ENCODE measurements at regions not wholly inside any gene's neighbourhood (a gene's known extent, or its start where the extent isn't known, plus 50 kb on each side); places are given as distances from the start of the nearest gene placed in this dataset.
"Not testable (repeated sequence)": the region's sequence is repeated elsewhere in the genome, so short reads cannot be mapped to it uniquely, and the experiment has no call there.

DNA sequence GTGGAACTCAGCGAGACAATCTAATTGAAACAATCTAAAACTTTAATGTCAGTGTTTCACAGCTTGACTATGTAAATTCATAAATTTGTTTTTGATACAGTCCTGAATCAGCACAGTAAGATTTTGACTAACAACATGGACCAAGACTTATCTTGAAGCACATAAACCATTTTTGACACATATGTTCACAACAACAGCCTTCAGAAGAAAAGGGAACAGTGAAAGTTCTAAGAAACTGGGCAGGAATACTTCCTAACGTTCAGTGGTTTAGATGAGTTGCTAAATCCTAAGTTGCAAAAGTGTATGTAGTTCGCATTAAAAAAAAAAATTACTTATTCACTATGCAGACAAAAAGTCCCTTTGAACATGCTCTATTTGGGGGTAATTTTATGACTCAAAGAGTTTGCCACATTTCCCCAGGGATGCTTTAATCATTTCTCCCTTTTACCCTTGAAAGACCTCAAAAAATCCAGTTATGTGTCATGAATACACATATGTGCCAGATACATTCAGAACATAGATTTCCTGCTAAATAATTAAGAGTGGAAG lies 120.2 kb downstream of the MRPL39 start:
- H3K36me3 ChIP-seq (ENCODE audit: low read depth): no peaks in the 10 kb centered on the region
- H3K4me2 ChIP-seq (ENCODE audit: unreplicated experiment): no peak overlapping the region
- H3K27me3 ChIP-seq (replicated peaks; ENCODE audit: insufficient read depth): no peaks in the 10 kb centered on the region
- no peak overlapping the region for H3K4me3 ChIP-seq
- H4K20me1 ChIP-seq (ENCODE audit: insufficient read depth): no peaks in the 10 kb centered on the region
- H3F3A ChIP-seq (ENCODE audit: insufficient read depth): no peaks in the 10 kb centered on the region
- H3K9me3 ChIP-seq (ENCODE audit: low read depth): no peaks in the 10 kb centered on the region
- H3K9me2 ChIP-seq (ENCODE audit: insufficient read depth): no peaks in the 10 kb centered on the region
- H3K4me1 ChIP-seq (ENCODE audit: insufficient read depth): no peaks in the 10 kb centered on the region
- H3K9ac ChIP-seq: no peak overlapping the region
- TF ChIP-seq EZH2 (IDR thresholded peaks at IDR 0.05; ENCODE audit: insufficient read depth, poor library complexity, severe bottlenecking) (no peak), EZH2phosphoT487 (IDR thresholded peaks at IDR 0.05; ENCODE audit: insufficient read depth, low read depth) (no peak)
- WGBS, 2 experiments (ENCODE audit: low coverage in 1 of 2, low lambda C conversion rate in 2 of 2, missing lambda C conversion rate in 2 of 2): 33 to 37% methylated on average over 3 of the region's 3 CpGs
- peak; percentile 34 for DNase-seq
- in situ Hi-C loops (cut with MboI): no loop called here
- H2AFZ ChIP-seq: no peak overlapping the region
- H3K27ac ChIP-seq: no peak overlapping the region
- H3K79me2 ChIP-seq (ENCODE audit: insufficient read depth): no peaks in the 10 kb centered on the region

DNA sequence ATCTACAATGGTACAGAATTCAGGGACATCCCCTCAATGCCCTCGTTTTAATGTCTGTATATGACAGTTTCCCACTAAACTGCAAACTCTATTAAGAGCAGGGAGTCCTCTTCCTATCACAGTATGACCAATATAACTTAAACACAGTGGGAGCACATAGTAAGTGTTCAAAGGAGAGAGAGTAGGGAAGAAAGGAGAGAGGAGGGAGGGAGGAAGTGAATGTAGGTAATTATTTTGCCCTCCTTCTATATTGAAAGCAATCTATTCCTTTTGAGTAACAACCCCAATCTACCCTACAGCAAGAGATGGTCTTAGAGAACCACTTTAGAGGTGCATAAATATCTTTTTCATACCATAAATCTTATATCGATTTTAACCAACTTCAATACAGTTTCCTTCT lies 121.4 kb downstream of the MRPL39 start:
- H2AFZ ChIP-seq: no peak overlapping the region
- no peaks in the 10 kb centered on the region for H3F3A ChIP-seq (ENCODE audit: insufficient read depth)
- no peak for DNase-seq
- H3K27ac ChIP-seq: no peak overlapping the region
- H3K4me3 ChIP-seq: no peak overlapping the region
- in situ Hi-C loops (cut with MboI): no loop called here
- no peaks in the 10 kb centered on the region for H3K9me2 ChIP-seq (ENCODE audit: insufficient read depth)
- H3K36me3 ChIP-seq (ENCODE audit: low read depth): no peaks in the 10 kb centered on the region
- TF ChIP-seq EZH2phosphoT487 (IDR thresholded peaks at IDR 0.05; ENCODE audit: insufficient read depth, low read depth) (no peak), EZH2 (IDR thresholded peaks at IDR 0.05; ENCODE audit: insufficient read depth, poor library complexity, severe bottlenecking) (no peak)
- H3K27me3 ChIP-seq (replicated peaks; ENCODE audit: insufficient read depth): no peaks in the 10 kb centered on the region
- H4K20me1 ChIP-seq (ENCODE audit: insufficient read depth): no peaks in the 10 kb centered on the region
- no peaks in the 10 kb centered on the region for H3K4me1 ChIP-seq (ENCODE audit: insufficient read depth)
- H3K9ac ChIP-seq: no peak overlapping the region
- H3K4me2 ChIP-seq (ENCODE audit: unreplicated experiment): no peak overlapping the region
- H3K9me3 ChIP-seq (ENCODE audit: low read depth): no peaks in the 10 kb centered on the region
- H3K79me2 ChIP-seq (ENCODE audit: insufficient read depth): no peaks in the 10 kb centered on the region
- 41 to 45% methylated on average over 2 of the region's 2 CpGs for WGBS, 2 experiments (ENCODE audit: low coverage in 1 of 2, low lambda C conversion rate in 2 of 2, missing lambda C conversion rate in 2 of 2)

DNA sequence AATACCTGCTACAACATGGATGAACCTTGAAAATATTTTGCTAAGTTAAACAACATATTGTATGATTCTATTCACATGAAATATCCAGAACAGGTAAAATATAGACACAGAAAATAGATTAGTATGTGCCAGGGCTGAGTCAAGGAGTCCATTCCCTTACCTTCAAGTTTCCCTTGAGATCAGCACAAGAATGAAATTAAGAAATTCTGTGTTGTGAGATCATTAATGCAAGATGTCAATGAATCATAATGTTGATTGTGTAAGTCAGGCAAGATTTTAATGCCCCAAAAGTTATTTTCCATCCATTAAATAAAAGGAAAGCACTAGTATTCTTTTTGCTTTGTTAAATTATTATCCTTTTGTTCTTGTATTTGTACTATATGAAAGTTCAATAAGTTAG lies 139.4 kb downstream of the MRPL39 start:
- H3K9me2 ChIP-seq (ENCODE audit: insufficient read depth): no peaks in the 10 kb centered on the region
- in situ Hi-C loops (cut with MboI): no loop called here
- no peak overlapping the region for H3K4me2 ChIP-seq (ENCODE audit: unreplicated experiment)
- H3K4me3 ChIP-seq: no peak overlapping the region
- peak; percentile 9 for DNase-seq
- H3K36me3 ChIP-seq (ENCODE audit: low read depth): no peaks in the 10 kb centered on the region
- no peaks in the 10 kb centered on the region for H3K27me3 ChIP-seq (replicated peaks; ENCODE audit: insufficient read depth)
- no peaks in the 10 kb centered on the region for H3F3A ChIP-seq (ENCODE audit: insufficient read depth)
- H3K27ac ChIP-seq: no peak overlapping the region
- H3K4me1 ChIP-seq (ENCODE audit: insufficient read depth): no peaks in the 10 kb centered on the region
- H2AFZ ChIP-seq: no peak overlapping the region
- no peaks in the 10 kb centered on the region for H4K20me1 ChIP-seq (ENCODE audit: insufficient read depth)
- no peaks in the 10 kb centered on the region for H3K9me3 ChIP-seq (ENCODE audit: low read depth)
- TF ChIP-seq EZH2 (IDR thresholded peaks at IDR 0.05; ENCODE audit: insufficient read depth, poor library complexity, severe bottlenecking): no peak
- no peak for TF ChIP-seq EZH2phosphoT487 (IDR thresholded peaks at IDR 0.05; ENCODE audit: insufficient read depth, low read depth)
- H3K9ac ChIP-seq: no peak overlapping the region
- no peaks in the 10 kb centered on the region for H3K79me2 ChIP-seq (ENCODE audit: insufficient read depth)

DNA sequence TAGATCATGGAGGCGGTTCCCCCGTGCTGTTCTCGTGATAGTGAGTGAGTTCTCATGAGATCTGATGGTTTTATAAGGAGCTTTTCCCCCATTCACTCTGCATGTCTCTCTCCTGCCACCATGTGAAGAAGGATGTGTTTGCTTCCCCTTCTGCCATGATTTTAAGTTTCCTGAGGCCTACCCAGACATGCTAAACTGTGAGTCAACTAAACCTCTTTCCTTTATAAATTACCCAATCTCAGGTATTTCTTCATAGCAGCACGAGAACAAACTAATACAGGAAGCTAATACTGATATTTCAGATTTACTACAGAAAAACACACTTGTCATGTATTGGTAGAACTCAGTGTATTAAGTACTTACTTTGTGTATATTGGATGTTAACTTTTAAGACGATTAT lies 140.2 kb downstream of the MRPL39 start:
- H3K9me2 ChIP-seq (ENCODE audit: insufficient read depth); H3K36me3 ChIP-seq (ENCODE audit: low read depth); DNase-seq; H2AFZ ChIP-seq; H3K4me2 ChIP-seq (ENCODE audit: unreplicated experiment); H3K27ac ChIP-seq; H3K4me3 ChIP-seq; H3K79me2 ChIP-seq (ENCODE audit: insufficient read depth); H3F3A ChIP-seq (ENCODE audit: insufficient read depth); H3K4me1 ChIP-seq (ENCODE audit: insufficient read depth); H3K27me3 ChIP-seq (replicated peaks; ENCODE audit: insufficient read depth); in situ Hi-C loops (cut with MboI); H3K9ac ChIP-seq; H4K20me1 ChIP-seq (ENCODE audit: insufficient read depth); H3K9me3 ChIP-seq (ENCODE audit: low read depth): not testable (repeated sequence)
- whole genome bisulfite sequencing, 2 experiments (ENCODE audit: low coverage in 1 of 2, low lambda C conversion rate in 2 of 2, missing lambda C conversion rate in 2 of 2): 37 to 43% methylated on average over 5 of the region's 5 CpGs

DNA sequence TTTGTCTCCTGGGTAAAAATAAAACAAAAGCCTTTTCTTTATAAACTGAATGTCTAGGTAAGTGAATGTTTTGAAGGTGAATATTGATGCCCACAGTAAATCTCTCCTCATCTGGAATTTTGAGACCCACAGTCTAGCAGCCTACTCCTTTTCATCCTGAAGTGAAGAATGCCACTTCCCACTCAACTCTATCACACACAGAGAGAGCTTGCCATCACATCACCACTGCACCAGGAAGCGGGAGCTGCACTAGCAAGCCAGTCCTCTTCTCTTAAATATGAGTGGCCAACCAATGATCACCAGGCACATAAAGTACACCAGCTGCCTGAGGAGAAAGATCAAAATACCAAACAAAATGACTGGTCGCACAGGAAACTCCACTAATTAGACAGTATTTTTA lies 140.8 kb downstream of the MRPL39 start:
- Histone ChIP-seq H4K20me1 (ENCODE audit: insufficient read depth) (no peaks in the 10 kb centered on the region), H3K9ac (no peak overlapping the region), H3K9me3 (ENCODE audit: low read depth) (no peaks in the 10 kb centered on the region), H3K36me3 (ENCODE audit: low read depth) (no peaks in the 10 kb centered on the region), H2AFZ (no peak overlapping the region), H3K4me3 (no peak overlapping the region), H3K4me1 (ENCODE audit: insufficient read depth) (no peaks in the 10 kb centered on the region), H3K9me2 (ENCODE audit: insufficient read depth) (no peaks in the 10 kb centered on the region), H3K27ac (no peak overlapping the region), H3F3A (ENCODE audit: insufficient read depth) (no peaks in the 10 kb centered on the region), H3K4me2 (ENCODE audit: unreplicated experiment) (no peak overlapping the region), H3K27me3 (replicated peaks; ENCODE audit: insufficient read depth) (no peaks in the 10 kb centered on the region), H3K79me2 (ENCODE audit: insufficient read depth) (no peaks in the 10 kb centered on the region)
- no peak for TF ChIP-seq EZH2 (IDR thresholded peaks at IDR 0.05; ENCODE audit: insufficient read depth, poor library complexity, severe bottlenecking)
- TF ChIP-seq EZH2phosphoT487 (IDR thresholded peaks at IDR 0.05; ENCODE audit: insufficient read depth, low read depth): no peak
- no peak for DNase-seq
- WGBS, 2 experiments (ENCODE audit: low coverage in 1 of 2, low lambda C conversion rate in 2 of 2, missing lambda C conversion rate in 2 of 2): 57 to 62% methylated on average over 2 of the region's 2 CpGs
- in situ Hi-C loops (cut with MboI): no loop called here

Data from GM23248 (cell line).